HEK293T (cell line): ENCODE measurements at regions not wholly inside any gene's neighbourhood (a gene's known extent, or its start where the extent isn't known, plus 50 kb on each side); places are given as distances from the start of the nearest gene placed in this dataset.
"Not testable (repeated sequence)": the region's sequence is repeated elsewhere in the genome, so short reads cannot be mapped to it uniquely, and the experiment has no call there.

Experiments
- CTCF ChIA-PET: fragments of 350-600 bp; formaldehyde crosslinking; extraction: SDS; loops from one replicate; lab custom pipeline; 2021; ENCODE audit warnings: antibody characterized with exemption, inconsistent platforms; lab: Yijun Ruan, JAX
- POLR2A ChIA-PET: fragments of 350-600 bp; formaldehyde crosslinking; extraction: SDS; loops from one replicate; lab custom pipeline; 2020; ENCODE audit warnings: antibody characterized with exemption, inconsistent platforms; lab: Yijun Ruan, JAX
- DNase-seq: peaks from one replicate; pipeline ENCODE4 v3.0.0; 2012; ENCODE audit warnings: mixed read lengths; ENCODE audit errors: extremely low spot score
- ARNT ChIP-seq: fragments of 450-650 bp; IDR thresholded peaks from 2 replicates; pipeline ENCODE4 v1.6.1; 2017; ENCODE audit warnings: mild to moderate bottlenecking
- BHLHE40 ChIP-seq: fragments of 450-650 bp; IDR thresholded peaks from 2 replicates; pipeline ENCODE4 v1.6.1; 2016; ENCODE audit warnings: mild to moderate bottlenecking, moderate library complexity, borderline replicate concordance
- CTBP1 ChIP-seq: fragments of 450-650 bp; IDR thresholded peaks from 2 replicates; pipeline ENCODE4 v1.6.1; 2016; ENCODE audit warnings: borderline replicate concordance
- ELF4 ChIP-seq: fragments of 450-650 bp; IDR thresholded peaks from 2 replicates; pipeline ENCODE4 v1.6.1; 2017; ENCODE audit warnings: antibody characterized with exemption
- FOXA1 ChIP-seq: fragments of 450-650 bp; IDR thresholded peaks from 2 replicates; pipeline ENCODE4 v1.6.1; 2016; ENCODE audit warnings: mild to moderate bottlenecking
- FOXK2 ChIP-seq: fragments of 450-650 bp; IDR thresholded peaks from 2 replicates; pipeline ENCODE4 v1.6.1; 2016; ENCODE audit warnings: mild to moderate bottlenecking
- FOXM1 ChIP-seq: fragments of 450-650 bp; IDR thresholded peaks from 2 replicates; pipeline ENCODE4 v1.6.1; 2017; ENCODE audit warnings: mild to moderate bottlenecking, borderline replicate concordance
- HDGF ChIP-seq: fragments of 450-650 bp; IDR thresholded peaks from 2 replicates; pipeline ENCODE4 v1.6.1; 2017; ENCODE audit warnings: antibody characterized with exemption, borderline replicate concordance
- L3MBTL2 ChIP-seq: fragments of 450-650 bp; conservative IDR thresholded peaks from 2 replicates; pipeline ENCODE4 v1.6.1; 2016; ENCODE audit warnings: mild to moderate bottlenecking
- LEF1 ChIP-seq: fragments of 450-650 bp; IDR thresholded peaks from 2 replicates; pipeline ENCODE4 v1.6.1; 2017; ENCODE audit warnings: mild to moderate bottlenecking, borderline replicate concordance
- NFRKB ChIP-seq: fragments of 450-650 bp; IDR thresholded peaks from 2 replicates; pipeline ENCODE4 v1.6.1; 2016; ENCODE audit warnings: mild to moderate bottlenecking, moderate library complexity
- SP1 ChIP-seq: fragments of 450-650 bp; IDR thresholded peaks from 2 replicates; pipeline ENCODE4 v1.6.1; 2017
- SUZ12 ChIP-seq: fragments of 450-650 bp; IDR thresholded peaks from 2 replicates; pipeline ENCODE4 v1.6.1; 2016; ENCODE audit warnings: mild to moderate bottlenecking
- TARDBP ChIP-seq: fragments of 450-650 bp; IDR thresholded peaks from 2 replicates; pipeline ENCODE4 v1.6.1; 2016
- ZNF384 ChIP-seq: fragments of 450-650 bp; IDR thresholded peaks from 2 replicates; pipeline ENCODE4 v1.6.1; 2016
- TF ChIP-seq, protein P1 (sequence below): fragments of 450-650 bp; IDR thresholded peaks from 2 replicates; pipeline ENCODE4 v1.6.1; 2016

DNA sequence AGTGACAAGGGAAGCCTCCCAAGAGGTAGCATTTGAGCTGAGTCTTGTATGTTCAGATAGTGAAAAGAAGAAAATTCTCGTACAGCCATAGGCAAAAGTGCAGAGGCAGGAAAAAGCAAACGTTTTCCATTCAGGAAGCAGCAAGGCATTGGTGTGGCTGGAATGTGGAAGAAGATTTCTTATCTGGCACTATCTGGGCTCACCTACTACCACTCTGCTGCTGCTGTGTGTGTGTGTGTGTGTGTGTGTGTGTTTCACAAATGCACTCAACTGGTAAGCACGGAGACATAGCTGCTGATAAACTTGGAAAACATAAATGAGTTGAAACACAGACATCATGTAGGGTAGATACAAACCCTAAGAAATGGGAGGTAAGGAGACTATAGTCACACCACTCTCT is 92.8 kb upstream of the ARHGAP42 start:
- ChIA-PET CTCF (no interaction called here), POLR2A (no interaction called here)
- DNase-seq: no peak
- TF ChIP-seq SUZ12: no peak
- no peak for TF ChIP-seq L3MBTL2
- TF ChIP-seq TARDBP: no peak
- no peak for TF ChIP-seq ZNF384
- no peak for TF ChIP-seq HDGF
- TF ChIP-seq, protein P1, sequence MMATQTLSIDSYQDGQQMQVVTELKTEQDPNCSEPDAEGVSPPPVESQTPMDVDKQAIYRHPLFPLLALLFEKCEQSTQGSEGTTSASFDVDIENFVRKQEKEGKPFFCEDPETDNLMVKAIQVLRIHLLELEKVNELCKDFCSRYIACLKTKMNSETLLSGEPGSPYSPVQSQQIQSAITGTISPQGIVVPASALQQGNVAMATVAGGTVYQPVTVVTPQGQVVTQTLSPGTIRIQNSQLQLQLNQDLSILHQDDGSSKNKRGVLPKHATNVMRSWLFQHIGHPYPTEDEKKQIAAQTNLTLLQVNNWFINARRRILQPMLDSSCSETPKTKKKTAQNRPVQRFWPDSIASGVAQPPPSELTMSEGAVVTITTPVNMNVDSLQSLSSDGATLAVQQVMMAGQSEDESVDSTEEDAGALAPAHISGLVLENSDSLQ: no peak
- TF ChIP-seq FOXM1: no peak
- no peak for TF ChIP-seq CTBP1
- no peak for TF ChIP-seq FOXA1
- no peak for TF ChIP-seq NFRKB
- TF ChIP-seq LEF1: no peak
- no peak for TF ChIP-seq ELF4
- no peak for TF ChIP-seq FOXK2

DNA sequence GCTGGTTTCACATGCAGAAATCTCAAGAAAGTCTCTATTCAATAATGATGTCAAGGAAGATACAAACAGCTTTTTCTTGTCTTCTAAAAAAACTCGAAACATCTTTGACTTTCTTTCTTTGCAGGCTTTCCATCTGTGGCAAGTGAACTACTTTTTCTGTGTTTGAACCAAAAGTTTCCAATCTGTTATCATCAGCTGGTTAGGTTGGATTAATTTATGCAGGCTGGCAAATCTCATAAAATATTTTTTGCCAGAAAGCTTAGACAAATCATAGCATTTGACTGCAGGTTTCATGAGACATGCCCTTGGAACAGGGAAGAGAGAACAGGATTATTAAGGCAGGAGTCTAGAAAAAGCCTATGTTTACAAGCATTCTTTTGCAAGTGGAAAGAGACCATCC is 86.1 kb upstream of the ARHGAP42 start:
- CTCF ChIA-PET: no interaction called here
- POLR2A ChIA-PET: no interaction called here

DNA sequence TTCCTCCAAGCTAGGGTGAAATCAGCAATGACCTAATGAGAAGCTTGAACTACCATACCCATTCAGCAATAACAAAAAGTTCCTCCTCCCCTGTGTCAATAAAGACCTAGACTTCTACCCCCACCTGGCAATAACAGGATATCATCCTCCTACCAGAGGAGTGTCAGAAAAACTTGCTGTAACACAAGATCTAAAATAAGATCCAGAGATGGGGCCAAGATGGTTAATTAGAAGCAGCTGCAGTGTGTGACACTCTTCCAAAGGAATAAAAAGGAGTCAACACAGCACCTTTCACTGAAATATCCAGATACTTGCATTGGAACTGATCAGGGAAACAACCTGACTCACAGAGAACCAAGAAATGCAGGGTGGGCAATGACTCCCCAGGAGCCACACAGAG is 84.4 kb upstream of the ARHGAP42 start:
- POLR2A ChIA-PET: no interaction called here
- TF ChIP-seq BHLHE40 (no peak), SP1 (no peak), FOXK2 (no peak), LEF1 (no peak), SUZ12 (no peak), ARNT (no peak), NFRKB (no peak), ELF4 (no peak), FOXM1 (no peak), HDGF (no peak), L3MBTL2 (no peak), ZNF384 (no peak), TARDBP (no peak), CTBP1 (no peak)
- DNase-seq: no peak
- CTCF ChIA-PET: no interaction called here

More for the DNA sequence above, 86.1 kb upstream of the ARHGAP42 start:
- TF ChIP-seq SP1 (no peak), FOXA1 (no peak), ELF4 (no peak), L3MBTL2 (no peak), CTBP1 (no peak), TARDBP (no peak), NFRKB (no peak), FOXM1 (no peak), SUZ12 (no peak), ZNF384 (no peak)
- DNase-seq: no peak

DNA sequence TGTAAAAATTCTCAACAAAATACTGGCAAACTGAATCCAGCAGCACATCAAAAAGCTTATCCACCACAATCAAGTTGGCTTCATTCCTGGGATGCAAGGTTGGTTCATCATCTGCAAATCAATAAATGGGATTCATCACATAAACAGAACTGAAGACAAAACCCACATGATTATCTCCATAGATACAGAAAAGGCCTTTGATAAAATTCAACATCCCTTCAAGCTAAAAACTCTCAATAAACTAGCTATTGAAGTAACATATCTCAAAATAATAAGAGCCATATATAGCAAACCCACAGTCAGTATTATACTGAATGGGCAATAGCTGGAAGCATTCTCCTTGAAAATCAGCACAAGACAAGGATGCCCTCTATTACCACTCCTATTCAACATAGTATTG is 79.3 kb upstream of the ARHGAP42 start:
- CTCF ChIA-PET, DNase-seq, POLR2A ChIA-PET: not testable (repeated sequence)

DNA sequence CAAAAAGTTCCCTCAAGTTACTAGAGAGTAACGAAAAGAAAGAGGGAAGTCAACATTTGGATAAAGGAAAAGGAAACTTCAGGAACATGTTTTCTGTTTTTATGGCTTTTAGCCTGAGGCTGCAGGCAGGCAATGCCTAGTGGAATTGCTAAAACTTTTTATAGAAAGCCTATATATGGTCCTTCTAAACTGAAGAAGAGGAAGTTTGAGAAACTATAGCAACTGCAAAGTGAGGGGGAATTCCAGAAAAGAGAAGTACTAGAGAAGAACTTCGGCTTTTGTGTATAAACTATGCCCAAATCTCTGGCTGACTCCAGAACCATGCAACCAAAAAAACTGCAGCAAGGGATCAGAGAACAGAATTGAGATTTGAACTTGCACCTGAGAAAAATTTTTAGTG is 74.3 kb upstream of the ARHGAP42 start:
- ChIA-PET POLR2A (no interaction called here), CTCF (no interaction called here)
- TF ChIP-seq LEF1 (no peak), HDGF (no peak), SUZ12 (no peak), ARNT (no peak), SP1 (no peak), ZNF384 (no peak), L3MBTL2 (no peak), FOXA1 (no peak), ELF4 (no peak), FOXM1 (no peak)
- TF ChIP-seq, protein P1: no peak
- no peak for DNase-seq

DNA sequence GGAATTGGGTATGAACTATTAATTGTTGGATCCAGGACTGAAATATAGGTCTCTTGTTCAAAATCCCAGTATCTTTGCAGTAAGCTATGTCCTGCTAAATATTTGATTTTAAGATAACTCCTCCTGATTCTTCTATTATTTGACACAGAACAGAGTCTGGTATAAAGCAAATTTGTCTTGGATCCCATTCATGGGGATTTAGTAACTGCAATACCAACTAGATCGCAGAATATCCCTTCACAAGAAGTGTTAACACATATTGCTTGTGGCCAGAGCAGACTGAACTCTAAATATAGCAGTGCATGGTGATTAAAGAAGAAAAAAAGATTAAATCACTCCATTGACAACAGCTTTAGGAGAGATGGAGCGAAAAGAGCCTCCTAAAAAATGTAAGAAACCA is 68.2 kb upstream of the ARHGAP42 start:
- ChIA-PET CTCF (interaction anchor here (0.6 kb wide), 1 partner anchor 984 kb away, joined by 3 read pairs; no protein-coding TSS in a partner anchor), POLR2A (no interaction called here)
- no peak for DNase-seq
- TF ChIP-seq HDGF (no peak), FOXM1 (no peak), FOXK2 (no peak), CTBP1 (no peak), LEF1 (no peak), ELF4 (no peak), SUZ12 (no peak), L3MBTL2 (no peak), ARNT (no peak)
- TF ChIP-seq, protein P1: no peak

DNA sequence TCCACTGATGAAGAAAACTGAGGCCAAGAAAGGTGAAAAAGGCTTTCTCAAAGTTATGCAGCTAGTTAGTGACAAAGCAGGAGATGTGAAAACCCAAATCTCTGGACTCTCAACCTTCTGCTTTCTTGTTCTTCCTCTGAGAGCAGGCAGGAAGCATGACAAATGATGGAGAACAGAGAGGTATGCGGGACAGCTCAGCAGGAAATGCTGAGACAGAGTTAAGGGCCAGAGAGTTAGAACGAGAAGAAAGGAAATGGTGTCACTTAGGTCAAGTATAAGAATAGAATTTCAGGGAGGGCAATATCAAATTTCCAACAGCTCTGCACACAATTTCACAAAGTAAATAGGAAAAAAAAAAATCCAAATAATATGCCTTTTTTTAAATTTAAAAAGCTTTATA is 67.6 kb upstream of the ARHGAP42 start:
- DNase-seq: no peak
- ChIA-PET CTCF (no interaction called here), POLR2A (no interaction called here)
- no peak for TF ChIP-seq L3MBTL2
- no peak for TF ChIP-seq BHLHE40
- TF ChIP-seq SUZ12: no peak
- no peak for TF ChIP-seq FOXA1
- TF ChIP-seq SP1: no peak
- no peak for TF ChIP-seq NFRKB
- TF ChIP-seq, protein P1: no peak
- no peak for TF ChIP-seq LEF1
- no peak for TF ChIP-seq HDGF
- TF ChIP-seq TARDBP: no peak
- no peak for TF ChIP-seq ELF4
- TF ChIP-seq ARNT: no peak
- TF ChIP-seq CTBP1: no peak
- no peak for TF ChIP-seq FOXM1
- TF ChIP-seq FOXK2: no peak
- TF ChIP-seq ZNF384: no peak
